HG03342 (cell line): ENCODE measurements at regions not wholly inside any gene's neighbourhood (a gene's known extent, or its start where the extent isn't known, plus 50 kb on each side); places are given as distances from the start of the nearest gene placed in this dataset.
"Not testable (repeated sequence)": the region's sequence is repeated elsewhere in the genome, so short reads cannot be mapped to it uniquely, and the experiment has no call there.

ENCODE experiments used
- ATAC-seq: cut with Tn5 transposase; IDR thresholded peaks from one replicate; pipeline ENCODE4 v1.9.1; 2021; ENCODE audit warnings: mild to moderate bottlenecking, moderate library complexity; ENCODE audit not compliant: unreplicated experiment

- ATAC-seq, result no peak
Observed at GRCh38 chr4:103499094-103499493, 220.7 kb downstream of the TACR3 start.

DNA sequence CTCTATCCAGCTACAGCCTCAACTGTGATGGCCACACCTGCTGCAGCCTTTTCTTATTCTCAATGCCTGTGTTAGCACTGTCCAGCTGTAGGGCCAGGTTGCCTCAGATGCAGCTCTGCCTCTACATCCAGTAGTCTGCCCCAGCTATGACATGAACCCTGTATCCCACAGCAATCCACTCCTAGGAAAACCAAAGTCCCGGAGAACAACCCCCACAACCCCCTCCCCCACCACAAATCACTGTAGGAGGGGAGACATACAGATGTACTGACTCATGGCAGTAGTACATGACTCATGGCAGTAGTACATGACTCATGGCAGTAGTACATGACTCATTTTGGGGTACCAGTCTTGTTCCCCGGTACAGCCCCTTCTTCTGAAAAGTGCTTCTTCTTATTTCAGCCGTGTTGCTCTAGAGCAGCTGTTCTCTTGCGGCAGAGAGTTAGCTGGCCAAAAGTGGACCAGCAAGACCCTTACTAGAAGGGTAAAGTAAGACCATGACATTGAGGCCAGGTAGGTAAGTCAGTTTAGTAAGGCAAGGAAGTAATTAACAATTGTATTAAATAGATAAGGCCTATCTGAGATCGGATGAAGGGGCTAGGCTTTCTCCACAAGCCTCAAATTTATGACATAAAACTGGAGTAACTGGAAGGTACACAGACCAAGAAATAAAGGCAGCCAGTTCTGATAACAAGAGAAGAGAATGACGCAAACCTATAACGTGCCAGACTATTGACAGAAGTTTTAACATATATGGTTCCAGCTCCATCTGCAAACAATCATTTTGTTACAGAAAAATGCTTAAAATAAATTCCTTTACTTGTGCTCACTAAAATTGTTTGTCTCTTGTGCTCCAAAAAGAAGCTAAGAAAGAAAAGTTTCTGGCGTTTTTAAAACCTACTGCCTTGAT lies 221.4 kb downstream of the TACR3 start:
- peak; percentile 89 for ATAC-seq

DNA sequence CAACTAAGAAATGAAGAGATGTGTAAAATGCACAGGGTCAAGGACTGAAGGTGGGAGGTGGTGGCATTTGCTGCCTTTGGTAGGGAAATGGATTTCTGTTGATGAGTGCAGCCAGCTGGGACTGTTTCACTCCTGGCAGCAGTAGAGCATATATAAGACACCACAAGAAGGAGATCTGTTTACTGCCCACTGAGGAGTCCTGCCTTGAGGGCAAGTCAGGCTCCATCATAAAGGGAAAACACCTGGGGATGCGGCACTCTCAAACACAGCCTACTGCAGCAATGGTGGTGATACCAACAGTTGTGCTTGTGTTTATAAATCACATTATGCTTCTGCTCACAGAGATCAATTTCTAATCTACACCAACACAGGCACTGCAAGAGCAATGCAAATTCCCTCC lies 222.1 kb downstream of the TACR3 start:
- ATAC-seq, result peak; percentile 32

DNA sequence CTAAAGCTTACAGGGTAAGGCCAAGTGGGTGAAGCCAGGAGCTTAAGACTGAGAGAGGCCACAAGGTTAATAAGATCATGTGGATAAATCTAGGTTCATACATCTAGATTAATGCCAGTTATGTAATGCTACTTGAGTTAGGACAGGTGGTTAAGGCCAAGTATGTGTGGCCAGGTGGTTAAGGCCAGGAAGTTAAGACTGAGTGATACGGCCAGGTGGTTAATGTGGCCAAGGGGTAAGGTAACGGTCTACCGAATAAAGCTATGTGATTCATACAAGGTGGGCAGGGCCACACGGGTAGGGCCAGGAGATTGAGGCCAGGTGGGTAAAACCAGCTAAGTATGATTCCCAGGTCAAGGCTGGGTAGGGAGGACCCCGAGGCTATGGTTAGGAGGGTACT lies 223.0 kb downstream of the TACR3 start:
- ATAC-seq, result peak; percentile 30

DNA sequence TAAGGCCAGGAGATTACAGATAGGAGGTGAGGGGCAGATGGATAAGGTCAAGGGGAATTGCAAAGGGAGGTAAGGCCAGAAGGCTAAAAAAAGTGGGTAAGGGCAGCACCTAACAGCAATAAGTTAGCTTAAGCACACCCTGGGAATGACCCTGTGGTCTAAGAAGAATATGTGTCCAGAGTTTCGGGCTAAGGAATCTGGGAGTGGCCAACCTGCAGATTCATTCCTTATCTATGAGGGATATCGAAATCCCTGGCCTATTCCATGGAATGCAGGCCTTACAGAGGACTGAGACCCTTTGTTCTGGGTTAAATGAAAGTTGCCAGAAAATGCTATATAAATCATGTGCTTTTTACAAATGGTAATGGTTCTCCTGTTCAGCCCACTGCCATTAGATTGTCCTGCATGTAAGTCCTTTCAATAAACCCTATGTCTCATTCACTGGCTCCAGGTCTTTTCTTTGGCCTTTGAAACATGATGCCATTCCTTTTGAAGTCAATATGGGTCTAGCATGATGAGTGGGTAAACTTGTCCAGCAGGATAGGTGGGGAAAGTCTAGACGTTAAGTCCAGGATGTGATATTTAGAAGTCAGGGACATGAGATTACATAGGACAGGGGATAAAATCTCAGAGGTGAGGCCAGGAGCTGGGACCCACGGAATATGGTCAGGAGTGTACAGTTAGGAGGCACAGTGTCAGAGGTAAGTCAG lies 226.2 kb downstream of the TACR3 start:
- ATAC-seq, result no peak

- ATAC-seq, result not testable (repeated sequence)
Observed at GRCh38 chr4:103485296-103485695, 234.5 kb downstream of the TACR3 start.

DNA sequence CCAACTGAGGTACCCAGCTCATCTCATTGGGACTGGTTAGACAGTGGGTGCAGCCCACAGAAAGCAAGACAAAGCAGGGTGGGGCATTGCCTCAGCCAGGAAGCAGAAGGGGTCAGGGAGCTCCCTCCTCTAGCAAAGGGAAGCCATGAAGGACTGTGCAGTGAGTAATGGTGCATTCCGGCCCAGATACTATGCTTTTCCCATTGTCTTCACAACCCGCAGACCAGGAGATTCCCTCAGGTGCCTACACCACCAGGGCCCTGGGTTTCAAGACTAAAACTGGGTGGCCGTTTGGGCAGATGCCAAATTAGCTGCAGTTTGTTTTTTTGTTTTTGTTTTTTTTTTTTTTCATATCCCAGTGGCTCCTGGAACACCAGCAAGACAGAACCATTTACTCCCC lies 235.3 kb downstream of the TACR3 start:
- no peak for ATAC-seq

GRCh38 chr4:103482893-103483292 lies 236.9 kb downstream of the TACR3 start:
- no peak for ATAC-seq

- ATAC-seq, result no peak
Observed at GRCh38 chr4:103482471-103482870, 237.3 kb downstream of the TACR3 start.

DNA sequence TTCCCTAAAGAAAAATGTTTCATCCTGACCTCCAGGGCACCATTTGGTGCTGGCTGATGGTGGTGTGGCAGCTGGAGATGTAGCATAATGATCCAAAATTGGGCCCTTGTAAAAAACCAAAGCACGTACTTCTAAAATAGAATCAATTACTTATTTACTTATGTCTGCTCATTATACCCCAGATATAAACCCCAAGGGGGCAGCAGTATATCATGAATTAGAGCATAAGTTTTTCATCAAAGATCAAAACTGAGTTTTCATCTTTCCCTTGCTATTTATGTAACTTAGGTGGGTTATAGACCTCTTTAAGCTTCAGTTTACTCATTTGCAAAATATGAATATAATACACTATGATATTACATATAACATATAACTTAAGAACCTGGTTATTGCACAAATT lies 241.1 kb downstream of the TACR3 start:
- ATAC-seq, result no peak

DNA sequence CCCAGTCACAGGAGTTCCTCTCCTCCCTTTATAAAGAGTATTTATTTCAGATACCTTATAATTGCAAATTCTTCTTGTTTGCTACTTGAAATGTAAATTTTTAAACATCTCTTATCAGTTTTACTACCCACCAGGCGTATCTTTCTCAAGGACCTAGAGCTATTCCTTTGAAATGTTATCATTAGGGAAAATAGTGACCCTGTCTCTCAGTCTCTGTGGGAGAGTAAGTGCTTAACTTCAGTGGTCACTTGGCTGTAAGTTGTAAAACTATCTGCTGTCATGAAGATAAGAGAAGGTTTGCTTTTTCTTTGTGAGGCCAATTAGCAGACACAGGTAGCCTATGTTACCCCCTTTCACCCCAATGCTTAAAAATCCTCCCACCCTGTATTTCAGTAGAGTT lies 241.6 kb downstream of the TACR3 start:
- no peak for ATAC-seq

- no peak for ATAC-seq
Observed at GRCh38 chr4:103457566-103457965, 259.4 kb upstream of the CENPE start.

GRCh38 chr4:103451341-103451740 lies 253.2 kb upstream of the CENPE start:
- ATAC-seq, result no peak

GRCh38 chr4:103450693-103451092 lies 252.6 kb upstream of the CENPE start:
- no peak for ATAC-seq

GRCh38 chr4:103449296-103450023 lies 251.3 kb upstream of the CENPE start:
- ATAC-seq, result no peak

GRCh38 chr4:103445377-103445776 lies 247.2 kb upstream of the CENPE start:
- ATAC-seq, result no peak

- ATAC-seq, result no peak
Observed at GRCh38 chr4:103443324-103443723, 245.2 kb upstream of the CENPE start.

- peak; percentile 94 for ATAC-seq
Observed at GRCh38 chr4:103429283-103429682, 231.1 kb upstream of the CENPE start.

- no peak for ATAC-seq
Observed at GRCh38 chr4:103425406-103425805, 227.3 kb upstream of the CENPE start.

GRCh38 chr4:103424853-103425252 lies 226.7 kb upstream of the CENPE start:
- ATAC-seq, result no peak

DNA sequence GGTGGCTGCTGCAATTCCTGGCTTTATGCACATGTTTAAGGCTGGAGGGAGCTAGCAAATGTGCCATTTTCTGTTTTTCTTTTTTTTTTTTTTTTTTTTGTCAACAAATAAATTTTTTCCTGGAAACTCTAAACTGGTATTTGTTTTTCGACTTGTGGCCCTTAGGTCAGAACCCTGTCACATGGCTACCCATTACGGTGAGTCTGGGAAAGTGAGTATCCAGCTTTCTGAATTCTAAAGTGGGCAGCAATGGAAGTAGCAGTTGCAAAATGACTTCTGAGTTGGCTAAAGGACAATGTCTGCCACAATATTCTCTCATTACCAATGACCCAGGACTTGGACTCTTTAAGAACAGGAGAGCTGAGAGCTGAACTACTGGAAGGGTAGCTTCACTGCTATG lies 225.1 kb upstream of the CENPE start:
- ATAC-seq, result no peak
